ENCODE measurements at regions not wholly inside any gene's neighbourhood (a gene's known extent, or its start where the extent isn't known, plus 50 kb on each side); places are given as distances from the start of the nearest gene placed in this dataset.

DNA sequence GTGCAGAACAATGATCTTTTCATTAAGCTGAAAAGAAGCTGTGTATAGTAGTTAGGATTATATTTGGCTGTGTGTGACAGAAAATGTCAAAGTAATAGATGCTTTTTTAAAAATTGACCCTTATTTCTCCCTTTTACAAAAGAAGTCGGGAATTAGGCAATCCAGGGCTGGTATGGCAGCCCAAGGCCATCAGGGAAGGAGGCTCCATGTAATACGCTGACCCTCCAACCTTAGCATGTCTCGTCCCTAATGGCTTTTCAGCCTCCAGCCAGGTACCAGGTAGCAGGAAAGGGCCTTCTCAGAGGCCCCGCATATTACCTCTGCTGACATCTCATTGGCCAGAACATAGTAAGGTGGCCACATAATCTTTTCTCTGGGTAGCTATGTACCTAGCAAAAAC is 79.7 kb downstream of the VCPKMT start:
- TF ChIP-seq, protein P1, sequence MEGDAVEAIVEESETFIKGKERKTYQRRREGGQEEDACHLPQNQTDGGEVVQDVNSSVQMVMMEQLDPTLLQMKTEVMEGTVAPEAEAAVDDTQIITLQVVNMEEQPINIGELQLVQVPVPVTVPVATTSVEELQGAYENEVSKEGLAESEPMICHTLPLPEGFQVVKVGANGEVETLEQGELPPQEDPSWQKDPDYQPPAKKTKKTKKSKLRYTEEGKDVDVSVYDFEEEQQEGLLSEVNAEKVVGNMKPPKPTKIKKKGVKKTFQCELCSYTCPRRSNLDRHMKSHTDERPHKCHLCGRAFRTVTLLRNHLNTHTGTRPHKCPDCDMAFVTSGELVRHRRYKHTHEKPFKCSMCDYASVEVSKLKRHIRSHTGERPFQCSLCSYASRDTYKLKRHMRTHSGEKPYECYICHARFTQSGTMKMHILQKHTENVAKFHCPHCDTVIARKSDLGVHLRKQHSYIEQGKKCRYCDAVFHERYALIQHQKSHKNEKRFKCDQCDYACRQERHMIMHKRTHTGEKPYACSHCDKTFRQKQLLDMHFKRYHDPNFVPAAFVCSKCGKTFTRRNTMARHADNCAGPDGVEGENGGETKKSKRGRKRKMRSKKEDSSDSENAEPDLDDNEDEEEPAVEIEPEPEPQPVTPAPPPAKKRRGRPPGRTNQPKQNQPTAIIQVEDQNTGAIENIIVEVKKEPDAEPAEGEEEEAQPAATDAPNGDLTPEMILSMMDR (IDR thresholded peaks at IDR 0.05): no peak
- no peak for TF ChIP-seq POLR2A (IDR thresholded peaks at IDR 0.05)

Data from esophagus squamous epithelium (tissue), 4 donors.